GM06990 (cell line): ENCODE measurements at regions not wholly inside any gene's neighbourhood (a gene's known extent, or its start where the extent isn't known, plus 50 kb on each side); places are given as distances from the start of the nearest gene placed in this dataset.

Source experiments
- DNase-seq: peaks from one replicate; pipeline ENCODE4 v3.0.0-alpha.2; 2011; ENCODE audit not compliant: insufficient read length; ENCODE audit errors: extremely low read depth
- H3K27me3 ChIP-seq: replicated peaks from 2 replicates; pipeline ENCODE4 v1.6.0; 2011; ENCODE audit warnings: low read length; ENCODE audit not compliant: control insufficient read depth, insufficient read depth
- H3K36me3 ChIP-seq: 2 replicates; pipeline ENCODE4 v1.5.1; 2011; ENCODE audit warnings: low read length; ENCODE audit not compliant: control insufficient read depth, insufficient read depth
- H3K4me3 ChIP-seq: replicated peaks from 2 replicates; pipeline ENCODE4 v1.5.1; 2011; ENCODE audit warnings: low read depth, mild to moderate bottlenecking, control low read depth, low read length
- CTCF ChIP-seq: IDR thresholded peaks from 2 replicates; pipeline ENCODE4 v1.5.1; 2011; ENCODE audit warnings: low read length, control low read depth, mild to moderate bottlenecking, inconsistent platforms; ENCODE audit not compliant: insufficient read depth, poor library complexity, severe bottlenecking

GRCh38 chr15:95664450-95664849 lies 666.0 kb upstream of the NR2F2 start:
- no peak for TF ChIP-seq CTCF
- H3K27me3 ChIP-seq: no peaks in the 10 kb centered on the region
- DNase-seq: no peak
- H3K36me3 ChIP-seq: no peaks in the 10 kb centered on the region
- H3K4me3 ChIP-seq: no peak overlapping the region

- DNase-seq: peak; percentile 21
- no peaks in the 10 kb centered on the region for H3K27me3 ChIP-seq
- peak overlapping the region; percentile 56 for H3K4me3 ChIP-seq
- TF ChIP-seq CTCF: no peak
- no peaks in the 10 kb centered on the region for H3K36me3 ChIP-seq
Measured at GRCh38 chr15:95669146-95669922, 661.2 kb upstream of the NR2F2 start.

DNA sequence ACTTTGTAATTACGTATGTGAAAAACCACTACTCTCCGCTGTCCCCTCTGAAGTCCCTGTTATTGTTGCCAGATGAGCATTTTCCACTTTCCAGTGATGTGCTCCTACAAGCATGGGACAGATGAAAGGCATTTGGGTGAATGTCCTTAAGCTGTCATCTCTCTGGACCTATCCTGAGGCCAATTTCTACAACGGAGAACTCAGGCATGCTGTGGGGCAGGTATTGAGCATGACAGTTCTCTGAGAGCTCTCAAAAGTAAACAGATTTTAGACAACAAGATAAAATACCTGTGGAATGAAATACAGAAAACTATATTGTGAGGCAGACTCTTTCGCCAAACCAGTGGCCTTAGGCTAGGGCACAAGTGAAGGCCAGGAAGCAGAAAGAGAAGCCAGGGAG lies 656.5 kb upstream of the NR2F2 start:
- no peak for TF ChIP-seq CTCF
- no peak for DNase-seq
- Histone ChIP-seq H3K36me3 (no peaks in the 10 kb centered on the region), H3K27me3 (no peaks in the 10 kb centered on the region), H3K4me3 (no peak overlapping the region)

- H3K27me3 ChIP-seq: no peaks in the 10 kb centered on the region
- TF ChIP-seq CTCF: no peak
- no peaks in the 10 kb centered on the region for H3K36me3 ChIP-seq
- no peak overlapping the region for H3K4me3 ChIP-seq
- DNase-seq: no peak
Measured at GRCh38 chr15:95676500-95676899, 654.0 kb upstream of the NR2F2 start.

DNA sequence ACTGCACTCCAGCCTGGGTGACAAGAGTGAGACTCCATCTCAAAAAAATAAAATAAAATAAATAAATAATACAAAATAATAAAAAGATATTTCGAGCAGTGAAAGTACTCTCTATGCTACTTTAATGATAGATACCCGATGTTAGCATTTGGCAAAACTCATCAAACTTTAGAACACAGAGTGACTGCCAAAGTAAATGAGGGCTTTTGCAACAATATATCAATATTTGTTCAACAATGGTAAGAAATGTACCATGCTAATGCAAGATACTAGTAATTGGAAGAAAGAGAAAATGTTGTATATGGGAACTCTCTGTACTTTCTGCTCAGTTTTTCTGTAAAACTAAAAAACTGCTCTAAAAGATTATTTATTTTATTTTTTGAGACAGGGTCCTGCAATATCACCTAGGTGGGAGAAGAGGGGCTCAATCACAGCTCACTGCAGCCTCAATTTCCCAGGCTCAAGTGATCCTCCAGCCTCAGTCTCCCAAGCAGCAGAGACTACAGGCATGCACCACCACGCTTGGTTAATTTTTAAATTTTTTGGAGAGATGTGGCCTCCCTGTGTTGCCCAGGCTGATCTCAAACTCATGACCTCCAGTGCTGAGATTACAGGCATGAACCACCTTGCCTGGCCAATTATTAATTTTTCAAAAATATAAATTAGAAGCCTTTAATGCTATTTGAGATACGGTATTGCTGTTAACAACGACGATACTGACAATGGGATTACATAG lies 650.5 kb upstream of the NR2F2 start:
- TF ChIP-seq CTCF: no peak
- Histone ChIP-seq H3K36me3 (no peaks in the 10 kb centered on the region), H3K4me3 (no peak overlapping the region), H3K27me3 (no peaks in the 10 kb centered on the region)
- no peak for DNase-seq
